Retinal pigment epithelial cell (primary cell): ENCODE measurements at regions not wholly inside any gene's neighbourhood (a gene's known extent, or its start where the extent isn't known, plus 50 kb on each side); places are given as distances from the start of the nearest gene placed in this dataset.
"Not testable (repeated sequence)": the region's sequence is repeated elsewhere in the genome, so short reads cannot be mapped to it uniquely, and the experiment has no call there.

ENCODE experiments used
- DNase-seq: peaks from one replicate; pipeline ENCODE4 v3.0.0-alpha.2; 2010; ENCODE audit warnings: low read depth
- H3K4me3 ChIP-seq: 2 replicates; pipeline ENCODE4 v1.5.1; 2011; ENCODE audit warnings: mild to moderate bottlenecking, low read length, control low read depth, moderate library complexity
- CTCF ChIP-seq: conservative IDR thresholded peaks from 2 replicates; pipeline ENCODE4 v1.5.1; 2011; ENCODE audit warnings: low read depth, low read length, control low read depth, inconsistent platforms

DNA sequence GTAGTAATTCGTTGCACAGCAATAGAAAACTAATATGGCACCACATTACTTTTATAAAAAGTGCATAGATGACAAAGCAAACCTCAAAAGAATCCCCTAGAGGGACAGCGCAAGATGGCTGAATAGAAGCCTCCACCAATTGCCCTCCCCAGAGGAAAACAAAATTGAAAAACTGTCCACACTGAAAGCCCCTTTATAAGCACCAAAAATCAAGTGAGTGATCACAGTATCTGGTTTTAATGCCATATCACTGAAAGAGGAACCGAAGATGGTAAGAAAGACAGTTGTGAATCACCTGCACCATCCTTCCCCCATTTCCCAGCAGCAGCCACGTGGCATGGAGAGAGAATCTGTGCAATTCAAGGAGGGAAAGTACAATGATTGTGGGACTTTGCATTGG lies 522.2 kb downstream of the GLUD2 start:
- no peak for TF ChIP-seq CTCF
- no peak for DNase-seq
- no peak overlapping the region for H3K4me3 ChIP-seq

GRCh38 chrX:121570072-121570841 lies 522.8 kb downstream of the GLUD2 start:
- H3K4me3 ChIP-seq = no peak overlapping the region
- no peak for TF ChIP-seq CTCF
- DNase-seq = no peak

DNA sequence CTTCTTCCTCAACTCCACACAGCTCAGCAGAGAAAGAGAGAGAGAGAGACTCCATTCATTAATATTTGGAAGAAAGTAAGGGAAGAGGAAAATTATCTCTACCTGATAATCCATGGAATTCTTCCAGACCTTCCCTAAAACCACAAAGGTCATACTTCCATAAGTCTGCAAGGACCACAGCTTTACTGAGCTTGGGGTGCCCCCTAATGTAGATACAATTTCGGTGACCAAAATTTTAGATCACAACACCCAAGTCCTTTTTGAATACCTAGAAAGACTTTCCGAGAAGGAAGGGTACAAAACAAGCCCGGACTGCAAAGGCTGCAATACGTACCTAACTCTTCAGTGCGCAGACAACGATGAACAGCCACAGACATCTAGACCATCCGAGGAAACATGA lies 523.9 kb downstream of the GLUD2 start:
- DNase-seq = no peak
- no peak for TF ChIP-seq CTCF
- H3K4me3 ChIP-seq = no peak overlapping the region

DNA sequence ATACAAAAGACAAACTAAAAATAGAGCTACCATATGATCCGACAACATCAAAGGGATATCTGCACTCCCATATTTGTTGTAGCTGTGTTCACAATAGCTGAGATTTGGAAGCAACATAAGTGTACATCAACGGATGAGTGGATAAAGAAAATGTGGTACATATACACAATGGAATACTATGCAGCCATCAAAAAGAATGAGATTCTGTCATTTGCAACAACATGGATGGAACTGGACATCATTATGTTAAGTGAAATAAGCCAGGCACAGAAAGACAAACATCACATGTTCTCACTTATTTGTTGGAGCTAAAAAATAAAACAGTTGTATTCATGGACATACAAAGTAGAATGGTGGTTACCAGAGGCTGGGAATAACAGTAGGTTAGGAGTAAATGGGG lies 527.0 kb downstream of the GLUD2 start:
- H3K4me3 ChIP-seq, DNase-seq: not testable (repeated sequence)

DNA sequence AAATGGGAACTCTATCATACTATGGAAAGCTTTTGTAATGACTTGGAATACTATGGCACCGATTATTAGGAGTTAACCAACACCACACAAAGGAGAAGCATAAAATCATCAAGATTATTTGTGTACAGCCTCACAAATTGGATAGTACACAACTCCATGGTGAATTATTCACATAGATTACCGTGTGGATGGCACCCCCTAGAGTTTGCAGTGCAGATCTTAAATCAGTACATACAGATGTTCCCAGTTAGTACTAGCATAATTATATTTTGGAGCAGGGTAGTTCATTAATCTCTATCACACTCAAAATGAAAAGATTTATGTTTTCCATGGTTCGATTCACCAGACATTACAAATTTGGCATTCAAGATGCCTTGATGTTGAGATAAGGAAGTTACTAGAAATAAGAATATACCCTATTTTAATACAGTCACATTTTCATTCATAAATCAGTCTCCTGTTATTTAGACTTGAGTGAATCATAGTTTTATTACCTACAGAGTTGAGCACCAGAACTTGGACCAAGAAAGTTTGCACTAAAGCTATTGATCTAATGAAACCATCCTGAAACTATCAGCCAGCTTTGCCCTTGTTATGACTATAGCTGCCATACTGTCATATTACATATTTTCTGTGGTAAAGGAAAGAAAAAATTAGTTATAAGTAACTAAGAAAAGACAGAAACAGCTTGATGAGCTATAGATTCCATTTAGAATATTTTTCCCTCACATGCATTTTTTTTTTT lies 531.8 kb downstream of the GLUD2 start:
- no peak overlapping the region for H3K4me3 ChIP-seq
- no peak for DNase-seq
- TF ChIP-seq CTCF = peak; percentile 45

DNA sequence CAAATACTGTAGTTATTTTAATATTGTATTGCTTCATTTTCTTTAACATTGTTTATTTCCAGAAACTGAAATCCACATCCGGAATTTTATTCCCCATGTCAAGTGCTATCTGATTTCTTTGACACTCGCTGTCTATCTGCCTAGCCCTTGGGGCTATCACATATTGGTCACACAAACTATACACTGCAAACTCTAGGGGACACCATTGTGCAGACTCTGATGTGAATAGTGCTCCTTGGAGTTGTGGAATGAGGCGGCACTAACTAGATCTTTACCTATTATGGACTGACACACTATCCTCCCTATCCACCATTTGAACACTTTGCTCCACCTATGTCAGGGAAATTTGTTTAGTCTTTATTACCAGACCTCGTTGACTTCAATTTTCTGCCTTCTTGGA lies 534.5 kb downstream of the GLUD2 start:
- no peak for DNase-seq
- TF ChIP-seq CTCF = no peak
- no peak overlapping the region for H3K4me3 ChIP-seq

GRCh38 chrX:121585626-121586025 lies 538.2 kb downstream of the GLUD2 start:
- H3K4me3 ChIP-seq = no peak overlapping the region
- no peak for DNase-seq
- no peak for TF ChIP-seq CTCF
